H9 (cell line): ENCODE measurements at regions not wholly inside any gene's neighbourhood (a gene's known extent, or its start where the extent isn't known, plus 50 kb on each side); places are given as distances from the start of the nearest gene placed in this dataset.

ENCODE experiments used
- DNase-seq: peaks from one replicate; pipeline ENCODE4 v3.0.0-alpha.2; 2017
- H2AFZ ChIP-seq: one replicate; pipeline ENCODE4 v1.6.1; 2013; ENCODE audit warnings: mild to moderate bottlenecking, low read length, control low read depth, moderate library complexity
- H2AK5ac ChIP-seq: 2 replicates; pipeline ENCODE4 v1.6.1; 2013; ENCODE audit warnings: low read length, control low read depth, mixed read lengths; ENCODE audit not compliant: insufficient read length
- H2BK120ac ChIP-seq: one replicate; pipeline ENCODE4 v1.6.1; 2013; ENCODE audit warnings: low read depth, mild to moderate bottlenecking, low read length, control low read depth, inconsistent platforms; ENCODE audit not compliant: poor library complexity, severe bottlenecking
- H2BK12ac ChIP-seq: 2 replicates; pipeline ENCODE4 v1.6.1; 2013; ENCODE audit warnings: low read length, control low read depth, mixed read lengths, low read depth; ENCODE audit not compliant: insufficient read length
- H2BK15ac ChIP-seq: 2 replicates; pipeline ENCODE4 v1.6.1; 2013; ENCODE audit warnings: low read depth, low read length, control low read depth
- H2BK20ac ChIP-seq: one replicate; pipeline ENCODE4 v1.6.1; 2013; ENCODE audit warnings: low read depth, mild to moderate bottlenecking, low read length, control low read depth, inconsistent platforms; ENCODE audit not compliant: poor library complexity, severe bottlenecking
- H2BK5ac ChIP-seq: 2 replicates; pipeline ENCODE4 v1.6.1; 2013; ENCODE audit warnings: low read length, control low read depth, mixed read lengths; ENCODE audit not compliant: insufficient read length
- H3K14ac ChIP-seq: 2 replicates; pipeline ENCODE4 v1.6.1; 2013; ENCODE audit warnings: low read length, control low read depth; ENCODE audit not compliant: insufficient read depth
- H3K18ac ChIP-seq: 2 replicates; pipeline ENCODE4 v1.6.1; 2013; ENCODE audit warnings: low read depth, mild to moderate bottlenecking, mixed read lengths, low read length, control low read depth; ENCODE audit not compliant: insufficient read length
- H3K23ac ChIP-seq: 2 replicates; pipeline ENCODE4 v1.6.1; 2013; ENCODE audit warnings: low read length, control low read depth, mixed read lengths, low read depth; ENCODE audit not compliant: insufficient read length
- H3K23me2 ChIP-seq: 2 replicates; pipeline ENCODE4 v1.6.1; 2013; ENCODE audit warnings: low read depth, mild to moderate bottlenecking, mixed read lengths, low read length, control low read depth; ENCODE audit not compliant: insufficient read length, poor library complexity, severe bottlenecking
- H3K27ac ChIP-seq: 2 replicates; pipeline ENCODE4 v1.5.1; 2013; ENCODE audit warnings: low read length, control low read depth, mixed read lengths, low read depth; ENCODE audit not compliant: insufficient read length
- H3K27me3 ChIP-seq: 2 replicates; pipeline ENCODE4 v1.6.1; 2013; ENCODE audit warnings: low read length, control low read depth, inconsistent platforms; ENCODE audit not compliant: insufficient read depth
- H3K4ac ChIP-seq: 2 replicates; pipeline ENCODE4 v1.6.1; 2013; ENCODE audit warnings: low read depth, mild to moderate bottlenecking, control low read depth, inconsistent platforms, low read length, moderate library complexity
- H3K4me1 ChIP-seq: 2 replicates; pipeline ENCODE4 v1.6.1; 2013; ENCODE audit warnings: low read length, control low read depth, inconsistent platforms; ENCODE audit not compliant: insufficient read depth
- H3K4me2 ChIP-seq: 2 replicates; pipeline ENCODE4 v1.6.1; 2013; ENCODE audit warnings: low read length, control low read depth, mixed read lengths; ENCODE audit not compliant: insufficient read length, insufficient read depth
- H3K56ac ChIP-seq: 2 replicates; pipeline ENCODE4 v1.6.1; 2013; ENCODE audit warnings: low read depth, mild to moderate bottlenecking, mixed read lengths, low read length, control low read depth; ENCODE audit not compliant: insufficient read length
- H3K79me1 ChIP-seq: 2 replicates; pipeline ENCODE4 v1.6.1; 2013; ENCODE audit warnings: low read depth, mild to moderate bottlenecking, moderate library complexity, low read length, control low read depth, inconsistent platforms; ENCODE audit not compliant: insufficient read depth, poor library complexity, severe bottlenecking
- H3K79me2 ChIP-seq: 2 replicates; pipeline ENCODE4 v1.6.1; 2013; ENCODE audit warnings: low read length, control low read depth, inconsistent platforms; ENCODE audit not compliant: insufficient read depth
- H3K9ac ChIP-seq: 2 replicates; pipeline ENCODE4 v1.6.1; 2013; ENCODE audit warnings: low read length, control low read depth, mixed read lengths; ENCODE audit not compliant: insufficient read length; ENCODE audit errors: extremely low read depth
- H3K9me3 ChIP-seq: one replicate; pipeline ENCODE4 v1.6.1; 2013; ENCODE audit warnings: low read depth, low read length, inconsistent platforms; ENCODE audit not compliant: control insufficient read depth
- H3T11ph ChIP-seq: one replicate; pipeline ENCODE4 v1.6.1; 2013; ENCODE audit warnings: mild to moderate bottlenecking, low read length, control low read depth, inconsistent platforms
- H4K20me1 ChIP-seq: one replicate; pipeline ENCODE4 v1.6.1; 2013; ENCODE audit not compliant: control insufficient read depth, insufficient read length, insufficient read depth
- H4K5ac ChIP-seq: 2 replicates; pipeline ENCODE4 v1.6.1; 2013; ENCODE audit warnings: low read depth, mild to moderate bottlenecking, mixed read lengths, low read length, control low read depth; ENCODE audit not compliant: insufficient read length
- H4K8ac ChIP-seq: replicated peaks from 2 replicates; pipeline ENCODE4 v1.6.1; 2013; ENCODE audit warnings: low read length, control low read depth, mixed read lengths, low read depth; ENCODE audit not compliant: insufficient read length
- H4K91ac ChIP-seq: 2 replicates; pipeline ENCODE4 v1.6.1; 2013; ENCODE audit warnings: low read depth, mild to moderate bottlenecking, moderate library complexity, mixed read lengths, low read length, control low read depth; ENCODE audit not compliant: insufficient read length
- H3K27ac Mint-ChIP-seq, 3 experiments: 2 replicates in 2 of 3; 3 replicates in 1 of 3; pipeline ENCODE4 v1.8.0; 2020 to 2021; ENCODE audit warnings: mixed read lengths in 3 of 3, mild to moderate bottlenecking in 1 of 3, moderate library complexity in 1 of 3
- H3K27me3 Mint-ChIP-seq: 2 replicates; pipeline ENCODE4 v1.8.0; 2021; ENCODE audit warnings: low read depth, mild to moderate bottlenecking, moderate library complexity, mixed read lengths
- H3K36me3 Mint-ChIP-seq, 3 experiments: 2 replicates in 2 of 3; 3 replicates in 1 of 3; pipeline ENCODE4 v1.8.0; 2020 to 2021; ENCODE audit warnings: low read depth in 3 of 3, mixed read lengths in 3 of 3; ENCODE audit not compliant: insufficient read depth in 1 of 3
- H3K4me1 Mint-ChIP-seq, 2 experiments: 2 replicates each; pipeline ENCODE4 v1.8.0; 2020; ENCODE audit warnings: mixed read lengths in 2 of 2
- H3K4me3 Mint-ChIP-seq, 2 experiments: 2 replicates in 1 of 2; 3 replicates in 1 of 2; pipeline ENCODE4 v1.8.0; 2020 to 2021; ENCODE audit warnings: mild to moderate bottlenecking in 2 of 2, mixed read lengths in 2 of 2, moderate library complexity in 1 of 2
- H3K9me3 Mint-ChIP-seq, 2 experiments: 2 replicates in 1 of 2; 3 replicates in 1 of 2; pipeline ENCODE4 v1.8.0; 2020; ENCODE audit warnings: mild to moderate bottlenecking in 2 of 2, mixed read lengths in 2 of 2, moderate library complexity in 1 of 2
- WGBS: extraction: QIAGEN DNeasy Blood & Tissue Kit; methylation state at CpG from one replicate; pipeline ENCODE4 v1.1.7; 2013; ENCODE audit warnings: missing lambda C conversion rate, low lambda C conversion rate, mixed read lengths; ENCODE audit not compliant: insufficient read length; ENCODE audit errors: extremely low coverage; 5-methylcytosine and 5-hydroxymethylcytosine counted together
- TF ChIP-seq, protein P1 (sequence below): fragments of 200-600 bp; sonication (generic); conservative IDR thresholded peaks from 3 replicates; pipeline ENCODE4 v1.8.0; 2021; ENCODE audit warnings: antibody characterized with exemption, mild to moderate bottlenecking

DNA sequence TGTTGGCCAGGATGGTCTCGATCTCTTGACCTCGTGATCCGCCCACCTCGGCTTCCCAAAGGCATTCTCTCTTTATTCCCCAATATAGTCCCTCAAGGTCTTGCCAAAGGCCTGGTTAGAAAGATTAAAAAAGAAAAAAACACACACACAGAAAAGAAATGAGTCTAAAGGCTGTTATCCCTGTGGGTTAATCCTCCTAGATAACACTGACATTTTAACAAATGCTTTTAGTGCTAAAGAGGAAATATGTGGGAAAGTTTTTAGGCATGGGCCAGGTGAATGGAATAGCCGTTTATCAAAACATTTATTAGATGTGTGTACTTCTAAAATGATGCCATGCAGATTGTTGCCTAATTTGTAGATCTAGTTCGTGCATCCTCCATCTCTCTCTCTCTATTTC lies 261.6 kb upstream of the FN1 start:
- no peak overlapping the region for H3K4me2 ChIP-seq
- no peak overlapping the region for H3K14ac ChIP-seq
- H4K5ac ChIP-seq: no peak overlapping the region
- H3K23me2 ChIP-seq: no peaks in the 10 kb centered on the region
- no peak overlapping the region for H3K4me3 Mint-ChIP-seq
- TF ChIP-seq, protein P1, sequence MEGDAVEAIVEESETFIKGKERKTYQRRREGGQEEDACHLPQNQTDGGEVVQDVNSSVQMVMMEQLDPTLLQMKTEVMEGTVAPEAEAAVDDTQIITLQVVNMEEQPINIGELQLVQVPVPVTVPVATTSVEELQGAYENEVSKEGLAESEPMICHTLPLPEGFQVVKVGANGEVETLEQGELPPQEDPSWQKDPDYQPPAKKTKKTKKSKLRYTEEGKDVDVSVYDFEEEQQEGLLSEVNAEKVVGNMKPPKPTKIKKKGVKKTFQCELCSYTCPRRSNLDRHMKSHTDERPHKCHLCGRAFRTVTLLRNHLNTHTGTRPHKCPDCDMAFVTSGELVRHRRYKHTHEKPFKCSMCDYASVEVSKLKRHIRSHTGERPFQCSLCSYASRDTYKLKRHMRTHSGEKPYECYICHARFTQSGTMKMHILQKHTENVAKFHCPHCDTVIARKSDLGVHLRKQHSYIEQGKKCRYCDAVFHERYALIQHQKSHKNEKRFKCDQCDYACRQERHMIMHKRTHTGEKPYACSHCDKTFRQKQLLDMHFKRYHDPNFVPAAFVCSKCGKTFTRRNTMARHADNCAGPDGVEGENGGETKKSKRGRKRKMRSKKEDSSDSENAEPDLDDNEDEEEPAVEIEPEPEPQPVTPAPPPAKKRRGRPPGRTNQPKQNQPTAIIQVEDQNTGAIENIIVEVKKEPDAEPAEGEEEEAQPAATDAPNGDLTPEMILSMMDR: no peak
- no CpG with 5 or more reads among the region's 6 CpGs for WGBS
- H3K4me1 ChIP-seq: no peaks in the 10 kb centered on the region
- H3K27me3 Mint-ChIP-seq: no peaks in the 10 kb centered on the region
- no peak overlapping the region for H3K18ac ChIP-seq
- no peak overlapping the region for H2AK5ac ChIP-seq
- H3K27me3 ChIP-seq: no peaks in the 10 kb centered on the region
- H3K56ac ChIP-seq: no peak overlapping the region
- H4K91ac ChIP-seq: no peak overlapping the region
- no peak for DNase-seq
- no peak overlapping the region for H2AFZ ChIP-seq
- no peaks in the 10 kb centered on the region for H3K9me3 ChIP-seq
- no peaks in the 10 kb centered on the region for H4K20me1 ChIP-seq
- no peak overlapping the region for H3K9ac ChIP-seq
- no peaks in the 10 kb centered on the region for H3K79me2 ChIP-seq
- H3K36me3 Mint-ChIP-seq: peaks cover 0 to 4% (median 0%) of the 10 kb centered on the region in 3 experiments; a peak in 1 of 7 replicates
- no peak overlapping the region for H3T11ph ChIP-seq
- no peak overlapping the region for H3K27ac Mint-ChIP-seq
- no peak overlapping the region for H3K27ac ChIP-seq
- H2BK5ac ChIP-seq: no peak overlapping the region
- no peak overlapping the region for H2BK15ac ChIP-seq
- H3K4me1 Mint-ChIP-seq: peaks cover 4 to 11% of the 10 kb centered on the region in 2 experiments
- no peak overlapping the region for H2BK20ac ChIP-seq
- no peak overlapping the region for H4K8ac ChIP-seq
- no peak overlapping the region for H3K4ac ChIP-seq
- no peak overlapping the region for H3K23ac ChIP-seq
- H2BK120ac ChIP-seq: no peak overlapping the region
- no peaks in the 10 kb centered on the region for H3K79me1 ChIP-seq
- H3K9me3 Mint-ChIP-seq: peaks cover 0 to 2% of the 10 kb centered on the region in 2 experiments; a peak in 2 of 5 replicates
- no peak overlapping the region for H2BK12ac ChIP-seq
